Rectal smooth muscle tissue (tissue), 1 donor: ENCODE measurements at regions not wholly inside any gene's neighbourhood (a gene's known extent, or its start where the extent isn't known, plus 50 kb on each side); places are given as distances from the start of the nearest gene placed in this dataset.

ENCODE experiments used
- H3K27ac ChIP-seq: one replicate; pipeline ENCODE4 v1.7.0; 2013; ENCODE audit warnings: low read depth, low read length, inconsistent platforms
- H3K27me3 ChIP-seq: one replicate; pipeline ENCODE4 v1.7.0; 2013; ENCODE audit warnings: low read length; ENCODE audit not compliant: control insufficient read depth, insufficient read depth
- H3K36me3 ChIP-seq: one replicate; pipeline ENCODE4 v1.7.0; 2013; ENCODE audit warnings: low read length; ENCODE audit not compliant: control insufficient read depth, insufficient read depth
- H3K4me1 ChIP-seq: one replicate; pipeline ENCODE4 v1.7.0; 2013; ENCODE audit warnings: low read length; ENCODE audit not compliant: control insufficient read depth, insufficient read depth
- H3K4me3 ChIP-seq: one replicate; pipeline ENCODE4 v1.7.0; 2013; ENCODE audit warnings: low read length
- H3K9ac ChIP-seq: one replicate; pipeline ENCODE4 v1.7.0; 2013; ENCODE audit warnings: low read length

DNA sequence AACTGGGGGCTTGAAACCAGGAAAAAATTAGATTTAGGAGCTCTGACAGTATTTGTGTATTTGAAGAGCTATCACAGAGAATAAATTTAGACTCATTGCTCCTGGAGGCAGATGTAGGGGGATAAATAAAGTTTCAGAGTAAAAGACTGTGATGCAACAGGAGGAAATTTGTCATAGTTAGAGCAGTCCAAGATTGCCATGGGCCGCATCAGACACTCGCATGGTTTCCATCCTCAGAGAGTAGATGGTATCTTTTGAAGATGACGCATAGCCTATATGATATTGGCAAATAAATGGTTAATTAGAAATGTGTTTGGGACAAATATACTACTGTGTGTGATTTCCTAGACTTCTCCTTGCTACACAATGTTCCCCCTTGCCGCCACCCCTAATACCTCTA is 170.5 kb downstream of the FTCDNL1 start:
- Histone ChIP-seq H3K27ac (no peak overlapping the region), H3K4me1 (no peaks in the 10 kb centered on the region), H3K9ac (no peak overlapping the region), H3K27me3 (no peaks in the 10 kb centered on the region), H3K36me3 (no peaks in the 10 kb centered on the region), H3K4me3 (no peak overlapping the region)

DNA sequence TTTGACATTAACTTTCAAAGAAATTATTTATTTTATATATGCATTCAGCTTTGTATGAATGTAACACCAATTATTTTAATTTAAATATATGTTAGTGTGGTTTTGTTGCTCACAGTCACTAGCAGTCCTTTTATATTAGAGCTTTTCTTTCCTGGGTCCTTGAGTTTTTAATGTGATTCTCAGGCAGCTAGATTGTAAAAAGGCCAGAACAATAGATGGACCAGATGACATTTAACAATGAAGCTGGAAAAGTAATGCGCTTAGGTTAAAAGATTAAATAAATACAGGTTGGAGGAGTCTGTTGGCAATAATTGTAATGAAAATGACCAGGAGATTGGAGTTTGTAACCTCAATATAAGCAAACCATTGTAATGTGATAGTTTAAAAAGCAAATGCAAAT is 171.1 kb downstream of the FTCDNL1 start:
- H3K36me3 ChIP-seq = no peaks in the 10 kb centered on the region
- no peaks in the 10 kb centered on the region for H3K27me3 ChIP-seq
- H3K27ac ChIP-seq = no peak overlapping the region
- H3K9ac ChIP-seq = no peak overlapping the region
- no peak overlapping the region for H3K4me3 ChIP-seq
- H3K4me1 ChIP-seq = no peaks in the 10 kb centered on the region

DNA sequence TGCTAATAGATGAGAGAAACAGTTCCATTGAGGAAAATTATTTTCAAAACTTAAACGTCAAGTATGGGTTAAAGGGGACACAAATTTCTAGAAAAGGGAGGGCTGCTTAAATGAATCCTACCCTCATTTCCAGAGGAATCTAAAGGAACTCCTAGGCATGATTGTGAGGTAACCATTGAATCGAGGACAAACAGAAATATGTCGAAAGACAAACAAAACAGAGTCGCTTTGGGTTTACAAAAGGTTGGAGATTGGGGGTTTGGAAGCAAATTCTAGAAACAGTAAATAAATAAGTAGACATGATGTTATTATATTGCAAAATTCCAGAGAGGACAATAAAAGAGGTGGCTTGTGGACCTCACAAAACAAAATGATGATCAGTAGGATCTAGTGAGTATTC is 173.1 kb downstream of the FTCDNL1 start:
- no peak overlapping the region for H3K9ac ChIP-seq
- H3K4me1 ChIP-seq = no peaks in the 10 kb centered on the region
- no peaks in the 10 kb centered on the region for H3K27me3 ChIP-seq
- no peak overlapping the region for H3K27ac ChIP-seq
- no peak overlapping the region for H3K4me3 ChIP-seq
- no peaks in the 10 kb centered on the region for H3K36me3 ChIP-seq

DNA sequence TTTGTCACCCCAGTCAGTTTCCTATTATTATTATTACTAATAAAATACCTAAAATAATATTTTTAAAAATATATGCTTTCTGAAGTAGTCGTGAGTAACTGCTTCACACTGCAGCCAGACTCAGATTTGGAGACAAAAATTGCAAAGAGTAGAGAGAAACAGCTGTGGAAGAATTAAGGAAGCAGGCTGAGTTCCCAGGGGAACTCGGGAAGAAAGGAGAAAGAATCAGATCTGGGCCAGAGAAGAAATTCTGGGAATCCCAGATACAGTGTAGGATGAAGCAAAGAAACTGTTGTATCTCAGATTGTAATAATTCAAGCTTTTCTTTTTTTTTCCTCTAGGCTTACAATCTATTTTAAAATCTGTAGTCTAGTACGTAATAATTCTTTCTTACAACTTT is 182.3 kb downstream of the FTCDNL1 start:
- Histone ChIP-seq H3K4me3 (no peak overlapping the region), H3K4me1 (no peaks in the 10 kb centered on the region), H3K36me3 (no peaks in the 10 kb centered on the region), H3K27me3 (no peaks in the 10 kb centered on the region), H3K27ac (no peak overlapping the region), H3K9ac (no peak overlapping the region)

DNA sequence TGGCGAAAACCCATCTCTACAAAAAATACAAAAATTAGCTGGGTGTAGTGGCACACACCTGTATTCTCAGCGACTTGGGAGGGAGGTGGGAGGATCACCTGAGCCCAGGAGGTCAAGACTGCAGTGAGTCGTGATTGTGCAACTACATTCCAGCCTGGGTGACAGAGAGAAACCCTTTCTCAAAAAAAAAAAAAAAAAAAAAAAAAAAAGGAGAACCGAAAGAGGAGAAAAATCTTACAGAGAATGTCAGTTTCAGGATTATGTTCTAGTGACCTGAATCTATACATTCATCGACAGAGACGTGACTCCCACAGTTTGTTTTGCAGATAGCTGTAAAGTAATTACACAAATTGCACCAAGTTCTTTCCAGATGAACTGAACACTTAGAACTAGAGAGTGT is 187.8 kb downstream of the FTCDNL1 start:
- no peaks in the 10 kb centered on the region for H3K4me1 ChIP-seq
- no peak overlapping the region for H3K4me3 ChIP-seq
- no peaks in the 10 kb centered on the region for H3K36me3 ChIP-seq
- H3K27me3 ChIP-seq = no peaks in the 10 kb centered on the region
- H3K27ac ChIP-seq = no peak overlapping the region
- no peak overlapping the region for H3K9ac ChIP-seq

DNA sequence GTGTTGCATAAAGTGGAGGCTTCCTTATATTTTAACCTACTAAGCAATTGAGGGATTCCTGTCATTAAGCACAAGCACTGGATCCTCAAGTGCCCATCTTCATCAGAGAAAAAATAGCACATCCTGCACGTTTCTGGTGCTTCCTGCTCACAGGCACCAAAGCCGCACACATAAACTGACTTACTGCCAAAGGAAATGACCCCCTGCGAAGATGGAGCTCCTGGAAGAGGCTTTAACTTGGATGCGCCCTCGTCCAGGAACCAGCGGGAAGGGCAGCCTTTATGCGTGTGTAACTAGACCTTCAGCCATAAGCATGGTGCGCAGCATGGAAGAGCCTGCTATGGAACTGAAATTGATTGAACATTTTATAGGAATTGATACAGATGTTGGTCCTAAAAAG is 188.7 kb downstream of the FTCDNL1 start:
- H3K4me3 ChIP-seq = no peak overlapping the region

DNA sequence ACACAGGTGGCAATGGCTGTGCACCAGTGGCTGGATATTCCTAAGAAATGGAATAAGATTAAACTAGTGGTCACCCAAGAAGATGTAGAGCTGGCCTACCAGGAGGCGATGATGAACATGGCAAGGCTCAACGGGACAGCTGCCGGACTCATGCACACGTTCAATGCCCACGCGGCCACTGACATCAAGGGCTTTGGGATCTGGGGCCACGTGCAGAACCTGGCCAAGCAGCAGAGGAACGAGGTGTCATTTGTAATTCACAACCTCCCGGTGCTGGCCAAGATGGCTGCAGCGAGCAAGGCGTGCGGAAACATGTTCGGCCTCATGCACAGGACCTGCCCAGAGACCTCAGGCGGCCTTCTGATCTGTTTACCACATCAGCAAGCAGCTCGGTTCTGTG is 190.8 kb downstream of the FTCDNL1 start:
- H3K36me3 ChIP-seq = no peaks in the 10 kb centered on the region
- no peaks in the 10 kb centered on the region for H3K4me1 ChIP-seq
- no peak overlapping the region for H3K9ac ChIP-seq
- H3K27me3 ChIP-seq = no peaks in the 10 kb centered on the region
- no peak overlapping the region for H3K4me3 ChIP-seq
- no peak overlapping the region for H3K27ac ChIP-seq

More for the DNA sequence above, 188.7 kb downstream of the FTCDNL1 start:
- Histone ChIP-seq H3K36me3 (no peaks in the 10 kb centered on the region), H3K9ac (no peak overlapping the region), H3K27ac (no peak overlapping the region), H3K27me3 (no peaks in the 10 kb centered on the region), H3K4me1 (no peaks in the 10 kb centered on the region)

DNA sequence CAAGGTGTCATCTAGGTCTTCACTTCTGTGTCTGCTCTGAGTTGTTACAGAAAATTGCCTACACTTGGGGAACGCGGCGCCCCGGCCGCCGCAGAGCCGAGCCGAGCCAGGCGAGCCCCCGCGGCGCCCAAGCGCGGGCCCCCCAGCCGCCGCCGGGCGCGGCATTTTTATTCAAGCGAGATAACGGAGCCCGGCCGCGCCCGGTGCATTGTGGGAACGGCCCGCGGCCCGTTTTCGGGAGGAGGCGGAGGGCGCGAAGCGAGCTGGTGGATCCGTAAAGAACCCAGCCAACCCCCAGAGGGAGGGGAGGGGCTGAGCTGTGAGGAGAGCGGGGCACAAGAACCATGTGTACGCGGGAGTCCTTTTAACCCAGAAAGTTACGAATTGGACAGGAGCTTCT is 191.8 kb downstream of the FTCDNL1 start:
- H3K27ac ChIP-seq = no peak overlapping the region
- no peaks in the 10 kb centered on the region for H3K4me1 ChIP-seq
- peak overlapping the region; percentile 55 for H3K4me3 ChIP-seq
- H3K9ac ChIP-seq = no peak overlapping the region
- no peaks in the 10 kb centered on the region for H3K27me3 ChIP-seq
- no peaks in the 10 kb centered on the region for H3K36me3 ChIP-seq

DNA sequence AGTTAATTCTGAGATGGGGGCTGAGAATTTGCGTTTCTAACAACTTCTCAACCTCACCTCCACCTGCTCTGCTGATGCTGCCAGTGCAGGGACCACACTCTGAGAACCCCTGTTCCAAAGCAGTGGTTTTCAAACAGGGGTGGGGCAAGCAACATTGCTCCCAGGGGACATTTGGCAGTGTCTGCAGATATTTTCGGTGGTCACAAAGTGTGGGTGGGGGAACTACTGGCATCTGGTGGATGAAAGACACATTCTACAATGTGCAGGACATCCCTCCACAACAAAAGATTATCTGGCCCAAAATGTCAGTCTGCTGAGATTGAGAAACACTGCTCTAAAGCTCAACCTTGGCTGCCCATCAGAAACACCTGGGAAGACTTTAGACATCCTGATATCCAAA is 188.7 kb upstream of the SATB2 start:
- no peaks in the 10 kb centered on the region for H3K36me3 ChIP-seq
- H3K27ac ChIP-seq = no peak overlapping the region
- no peaks in the 10 kb centered on the region for H3K27me3 ChIP-seq
- H3K9ac ChIP-seq = no peak overlapping the region
- H3K4me3 ChIP-seq = no peak overlapping the region
- H3K4me1 ChIP-seq = no peaks in the 10 kb centered on the region

DNA sequence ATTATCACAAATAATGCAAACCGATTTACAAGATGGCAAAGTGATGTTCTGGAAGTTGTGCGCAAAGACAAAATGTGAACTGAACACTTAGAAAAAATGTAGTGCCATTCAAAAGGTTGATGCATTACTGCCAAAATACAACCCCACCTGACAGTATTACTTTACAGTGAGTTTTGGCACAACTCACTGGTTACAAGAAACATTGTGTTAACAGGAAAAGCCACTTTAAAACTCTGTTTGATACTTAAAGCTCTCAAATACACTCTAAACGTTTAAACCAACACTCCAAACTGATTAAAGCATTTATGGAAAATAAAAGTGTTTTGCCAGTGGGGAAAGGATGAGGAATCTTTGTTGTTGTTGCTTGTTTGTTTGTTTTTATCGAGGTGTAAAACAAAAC is 173.4 kb upstream of the SATB2 start:
- Histone ChIP-seq H3K27me3 (no peaks in the 10 kb centered on the region), H3K9ac (no peak overlapping the region), H3K4me3 (no peak overlapping the region), H3K27ac (no peak overlapping the region), H3K36me3 (no peaks in the 10 kb centered on the region), H3K4me1 (no peaks in the 10 kb centered on the region)

DNA sequence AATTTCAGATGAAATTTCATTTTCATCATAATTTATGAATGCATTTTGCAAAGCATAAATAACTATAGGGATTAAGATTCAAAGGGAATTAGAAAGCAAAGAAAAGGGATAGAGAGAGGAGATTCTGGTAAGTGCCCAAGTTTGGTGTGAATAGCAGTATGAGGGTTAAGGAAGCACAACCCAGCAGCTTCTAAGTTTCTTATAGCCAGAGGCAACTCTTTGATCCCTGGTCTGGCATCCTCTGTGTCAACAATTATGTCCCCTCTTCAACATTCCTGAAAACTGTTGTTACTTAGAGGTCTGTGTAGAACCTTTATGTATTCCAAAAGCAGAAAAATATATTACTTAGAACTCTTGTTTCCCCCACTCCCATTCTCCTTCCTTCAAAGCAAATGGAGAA is 171.6 kb upstream of the SATB2 start:
- Histone ChIP-seq H3K9ac (no peak overlapping the region), H3K4me1 (no peaks in the 10 kb centered on the region), H3K27ac (no peak overlapping the region), H3K27me3 (no peaks in the 10 kb centered on the region), H3K4me3 (no peak overlapping the region), H3K36me3 (no peaks in the 10 kb centered on the region)

DNA sequence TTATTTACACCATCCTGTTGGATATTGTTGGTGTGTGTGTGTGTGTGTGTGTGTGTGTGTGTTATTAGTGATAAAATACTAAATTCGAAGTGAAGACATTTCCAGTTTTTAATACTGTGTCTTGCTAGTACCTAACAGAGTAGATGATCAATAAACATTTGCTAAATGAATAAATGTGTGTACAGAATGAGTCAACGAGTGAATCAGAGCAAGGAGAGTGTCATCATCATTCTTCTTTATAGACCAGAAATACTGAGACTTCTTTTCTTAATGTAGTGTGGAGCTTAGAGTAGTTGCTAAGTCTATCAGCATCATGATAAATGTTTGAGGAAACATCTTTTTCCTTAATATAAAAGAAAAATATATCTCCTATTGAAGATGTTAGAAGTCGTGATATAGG is 169.7 kb upstream of the SATB2 start:
- no peaks in the 10 kb centered on the region for H3K27me3 ChIP-seq

DNA sequence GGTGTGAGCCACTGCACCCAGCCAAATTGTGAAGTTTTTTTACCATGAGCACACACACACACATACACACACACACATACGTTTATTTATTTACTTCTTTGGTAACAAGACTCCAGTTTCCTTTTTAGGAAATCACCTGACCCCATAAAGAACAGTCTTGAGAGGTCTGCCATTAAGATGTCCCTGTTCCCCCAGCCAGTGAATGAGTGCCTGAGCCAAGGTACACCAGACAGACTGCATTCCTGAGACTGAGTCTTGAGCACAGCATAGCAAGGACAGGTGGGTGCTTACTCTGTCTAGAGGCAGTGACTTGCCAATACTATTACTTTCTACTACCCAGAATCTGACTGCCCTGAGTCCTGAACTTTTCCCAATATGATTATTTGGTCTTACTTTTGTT is 167.2 kb upstream of the SATB2 start:
- no peaks in the 10 kb centered on the region for H3K4me1 ChIP-seq
- no peaks in the 10 kb centered on the region for H3K27me3 ChIP-seq
- no peak overlapping the region for H3K4me3 ChIP-seq
- H3K36me3 ChIP-seq = no peaks in the 10 kb centered on the region
- H3K9ac ChIP-seq = no peak overlapping the region
- no peak overlapping the region for H3K27ac ChIP-seq

More for the DNA sequence above, 169.7 kb upstream of the SATB2 start:
- Histone ChIP-seq H3K4me1 (no peaks in the 10 kb centered on the region), H3K4me3 (no peak overlapping the region), H3K9ac (no peak overlapping the region), H3K36me3 (no peaks in the 10 kb centered on the region), H3K27ac (no peak overlapping the region)
